ENCODE measurements at regions not wholly inside any gene's neighbourhood (a gene's known extent, or its start where the extent isn't known, plus 50 kb on each side); places are given as distances from the start of the nearest gene placed in this dataset.

GRCh38 chr7:52980129-52980528, 55.3 kb upstream of the POM121L12 start:
- no peak for DNase-seq
- no peaks in the 10 kb centered on the region for H3K36me3 Mint-ChIP-seq (ENCODE audit: insufficient read depth, unreplicated experiment)
- H3K27ac Mint-ChIP-seq (ENCODE audit: unreplicated experiment) = no peak overlapping the region
- peaks cover 31% of the 10 kb centered on the region for H3K9me3 Mint-ChIP-seq (ENCODE audit: low read depth, unreplicated experiment)
- CTCF ChIA-PET = no interaction called here
- no TSS peak for BruUV-seq (replicated peaks)
- intact Hi-C loops (cut with micrococcal nuclease; ENCODE audit: unreplicated experiment) = no loop called here
- TF ChIP-seq CTCF (IDR thresholded peaks at IDR 0.05; ENCODE audit: unreplicated experiment) = no peak
- H3K4me3 Mint-ChIP-seq (ENCODE audit: low read depth, unreplicated experiment) = no peak overlapping the region
- no peaks in the 10 kb centered on the region for H3K27me3 Mint-ChIP-seq (ENCODE audit: unreplicated experiment)
- no peaks in the 10 kb centered on the region for H3K4me1 Mint-ChIP-seq (ENCODE audit: low read depth, unreplicated experiment)

- DNase-seq = no peak
- H3K27me3 Mint-ChIP-seq (ENCODE audit: unreplicated experiment) = no peaks in the 10 kb centered on the region
- no peaks in the 10 kb centered on the region for H3K4me1 Mint-ChIP-seq (ENCODE audit: low read depth, unreplicated experiment)
- intact Hi-C loops (cut with micrococcal nuclease; ENCODE audit: unreplicated experiment) = no loop called here
- H3K9me3 Mint-ChIP-seq (ENCODE audit: low read depth, unreplicated experiment) = peaks cover 19% of the 10 kb centered on the region
- no peak for TF ChIP-seq CTCF (IDR thresholded peaks at IDR 0.05; ENCODE audit: unreplicated experiment)
- H3K4me3 Mint-ChIP-seq (ENCODE audit: low read depth, unreplicated experiment) = no peak overlapping the region
- H3K27ac Mint-ChIP-seq (ENCODE audit: unreplicated experiment) = no peak overlapping the region
- CTCF ChIA-PET = no interaction called here
- H3K36me3 Mint-ChIP-seq (ENCODE audit: insufficient read depth, unreplicated experiment) = no peaks in the 10 kb centered on the region
- no TSS peak for BruUV-seq (replicated peaks)
Measured at GRCh38 chr7:52973126-52973525, 62.3 kb upstream of the POM121L12 start.

- CTCF ChIA-PET = no interaction called here
- H3K27ac Mint-ChIP-seq (ENCODE audit: unreplicated experiment) = no peak overlapping the region
- no TSS peak for BruUV-seq (replicated peaks)
Measured at GRCh38 chr7:52962402-52963076, 72.9 kb upstream of the POM121L12 start.

GRCh38 chr7:52961084-52961483, 74.3 kb upstream of the POM121L12 start:
- no TSS peak for BruUV-seq (replicated peaks)
- no peaks in the 10 kb centered on the region for H3K36me3 Mint-ChIP-seq (ENCODE audit: insufficient read depth, unreplicated experiment)
- H3K27me3 Mint-ChIP-seq (ENCODE audit: unreplicated experiment) = no peaks in the 10 kb centered on the region
- DNase-seq = no peak
- H3K4me3 Mint-ChIP-seq (ENCODE audit: low read depth, unreplicated experiment) = no peak overlapping the region
- CTCF ChIA-PET = no interaction called here
- TF ChIP-seq CTCF (IDR thresholded peaks at IDR 0.05; ENCODE audit: unreplicated experiment) = no peak
- no peaks in the 10 kb centered on the region for H3K4me1 Mint-ChIP-seq (ENCODE audit: low read depth, unreplicated experiment)
- H3K27ac Mint-ChIP-seq (ENCODE audit: unreplicated experiment) = no peak overlapping the region
- peaks cover 26% of the 10 kb centered on the region for H3K9me3 Mint-ChIP-seq (ENCODE audit: low read depth, unreplicated experiment)
- intact Hi-C loops (cut with micrococcal nuclease; ENCODE audit: unreplicated experiment) = no loop called here

More at GRCh38 chr7:52962402-52963076, 72.9 kb upstream of the POM121L12 start:
- no peak for TF ChIP-seq CTCF (IDR thresholded peaks at IDR 0.05; ENCODE audit: unreplicated experiment)
- intact Hi-C loops (cut with micrococcal nuclease; ENCODE audit: unreplicated experiment) = no loop called here
- no peak for DNase-seq
- H3K4me1 Mint-ChIP-seq (ENCODE audit: low read depth, unreplicated experiment) = no peaks in the 10 kb centered on the region
- no peak overlapping the region for H3K4me3 Mint-ChIP-seq (ENCODE audit: low read depth, unreplicated experiment)
- no peaks in the 10 kb centered on the region for H3K27me3 Mint-ChIP-seq (ENCODE audit: unreplicated experiment)
- peaks cover 22% of the 10 kb centered on the region for H3K9me3 Mint-ChIP-seq (ENCODE audit: low read depth, unreplicated experiment)
- H3K36me3 Mint-ChIP-seq (ENCODE audit: insufficient read depth, unreplicated experiment) = no peaks in the 10 kb centered on the region

Data from Calu3 (cell line).